ENCODE measurements at regions not wholly inside any gene's neighbourhood (a gene's known extent, or its start where the extent isn't known, plus 50 kb on each side); places are given as distances from the start of the nearest gene placed in this dataset.

DNA sequence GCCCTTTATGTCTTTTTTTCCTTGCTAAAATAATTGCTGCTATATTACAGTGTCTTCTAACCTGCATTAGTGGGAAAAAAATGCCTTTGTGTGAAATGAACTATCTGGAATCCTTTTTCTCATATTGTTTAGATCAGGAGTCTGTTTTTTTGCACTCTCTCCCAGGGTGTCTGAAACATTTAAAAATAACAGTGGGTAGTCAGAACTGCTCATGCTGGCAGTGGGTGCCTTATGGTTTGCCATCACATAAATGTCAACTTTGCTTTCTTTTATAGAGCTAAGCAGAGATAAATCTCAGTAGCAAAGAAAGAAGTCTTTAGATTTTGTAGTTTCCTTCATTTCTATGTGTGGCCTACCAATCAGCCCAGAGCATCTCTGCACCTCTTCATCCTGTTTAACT is 347.8 kb upstream of the RGMB start:
- Histone ChIP-seq H3K4me2 (ENCODE audit: unreplicated experiment) (peak overlapping the region; percentile 43), H3K27ac (peak overlapping the region; percentile 55; the same call in 1 of the 2 replicates), H3K4me1 (ENCODE audit: insufficient read depth) (peaks cover 36% of the 10 kb centered on the region), H3K9me3 (ENCODE audit: low read depth) (no peaks in the 10 kb centered on the region), H2AFZ (peak overlapping the region; percentile 76), H3F3A (ENCODE audit: insufficient read depth) (peaks cover 21% of the 10 kb centered on the region), H3K9ac (0 out of 2 replicates have a peak overlapping the region, but pooled peaks have one; percentile 25), H3K79me2 (ENCODE audit: insufficient read depth) (no peaks in the 10 kb centered on the region), H3K4me3 (no peak overlapping the region), H3K9me2 (ENCODE audit: insufficient read depth) (no peaks in the 10 kb centered on the region), H3K27me3 (replicated peaks; ENCODE audit: insufficient read depth) (no peaks in the 10 kb centered on the region), H3K36me3 (ENCODE audit: low read depth) (no peaks in the 10 kb centered on the region), H4K20me1 (ENCODE audit: insufficient read depth) (no peaks in the 10 kb centered on the region)
- TF ChIP-seq EZH2phosphoT487 (IDR thresholded peaks at IDR 0.05; ENCODE audit: insufficient read depth, low read depth) (no peak), EZH2 (IDR thresholded peaks at IDR 0.05; ENCODE audit: insufficient read depth, poor library complexity, severe bottlenecking) (no peak)
- DNase-seq: no peak
- in situ Hi-C loops (cut with MboI): no loop called here

DNA sequence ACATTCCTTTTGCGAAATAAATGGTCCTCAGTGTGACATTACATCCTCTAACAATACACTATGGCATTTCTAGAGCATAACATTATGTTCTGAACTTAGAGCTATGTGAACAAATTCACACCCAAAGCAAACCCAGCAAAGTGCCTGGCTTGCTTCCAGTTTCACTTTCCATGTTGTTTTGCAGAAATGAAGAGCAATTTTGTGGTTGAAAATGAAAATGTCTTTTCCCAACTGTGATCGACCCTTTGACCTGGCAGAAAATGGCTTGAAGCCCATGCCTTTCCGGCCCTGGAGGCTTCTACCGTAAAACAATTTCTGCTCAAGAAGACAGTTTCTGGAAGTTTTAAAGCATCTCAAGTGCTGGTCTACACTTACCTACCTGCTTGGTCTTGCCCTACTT is 344.7 kb upstream of the RGMB start:
- Histone ChIP-seq H3K4me3 (no peak overlapping the region), H3K79me2 (ENCODE audit: insufficient read depth) (no peaks in the 10 kb centered on the region), H3K9me3 (ENCODE audit: low read depth) (no peaks in the 10 kb centered on the region), H3K27ac (no peak overlapping the region), H3K36me3 (ENCODE audit: low read depth) (no peaks in the 10 kb centered on the region), H3K4me1 (ENCODE audit: insufficient read depth) (peaks cover 48% of the 10 kb centered on the region), H4K20me1 (ENCODE audit: insufficient read depth) (no peaks in the 10 kb centered on the region), H3F3A (ENCODE audit: insufficient read depth) (peaks cover 18% of the 10 kb centered on the region), H3K9ac (no peak overlapping the region), H3K9me2 (ENCODE audit: insufficient read depth) (no peaks in the 10 kb centered on the region), H3K27me3 (replicated peaks; ENCODE audit: insufficient read depth) (no peaks in the 10 kb centered on the region), H3K4me2 (ENCODE audit: unreplicated experiment) (no peak overlapping the region), H2AFZ (peak overlapping the region; percentile 61)
- 41 to 47% methylated on average over 4 of the region's 4 CpGs for WGBS, 2 experiments (ENCODE audit: low coverage in 1 of 2, low lambda C conversion rate in 2 of 2, missing lambda C conversion rate in 2 of 2)
- TF ChIP-seq EZH2phosphoT487 (IDR thresholded peaks at IDR 0.05; ENCODE audit: insufficient read depth, low read depth) (no peak), EZH2 (IDR thresholded peaks at IDR 0.05; ENCODE audit: insufficient read depth, poor library complexity, severe bottlenecking) (no peak)
- in situ Hi-C loops (cut with MboI): no loop called here
- DNase-seq: peak; percentile 39

DNA sequence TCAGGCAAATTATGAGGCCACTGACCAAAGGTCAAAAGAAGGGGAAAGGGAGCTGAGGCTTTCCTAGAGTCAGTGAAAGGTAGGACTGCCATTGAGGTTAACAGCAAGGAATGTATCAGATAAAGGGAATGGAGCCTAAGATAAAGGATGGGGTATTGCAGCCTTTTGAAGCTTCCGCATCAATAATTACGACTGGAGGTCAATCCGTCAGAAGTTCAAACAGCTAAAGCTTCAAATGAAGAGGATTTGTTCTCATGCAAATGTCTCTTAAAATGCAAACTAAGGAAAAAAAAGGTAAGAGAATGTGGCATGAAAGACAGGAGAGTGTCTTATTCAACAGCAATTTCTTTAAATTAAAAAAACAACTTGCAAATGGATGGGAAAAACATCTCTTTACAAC is 341.1 kb upstream of the RGMB start:
- Histone ChIP-seq H3K4me1 (ENCODE audit: insufficient read depth) (peaks cover 30% of the 10 kb centered on the region), H2AFZ (no peak overlapping the region), H3K4me3 (no peak overlapping the region), H3K4me2 (ENCODE audit: unreplicated experiment) (no peak overlapping the region), H3K36me3 (ENCODE audit: low read depth) (no peaks in the 10 kb centered on the region), H3K27me3 (replicated peaks; ENCODE audit: insufficient read depth) (no peaks in the 10 kb centered on the region), H4K20me1 (ENCODE audit: insufficient read depth) (no peaks in the 10 kb centered on the region), H3F3A (ENCODE audit: insufficient read depth) (no peaks in the 10 kb centered on the region), H3K79me2 (ENCODE audit: insufficient read depth) (no peaks in the 10 kb centered on the region), H3K9me3 (ENCODE audit: low read depth) (no peaks in the 10 kb centered on the region), H3K9me2 (ENCODE audit: insufficient read depth) (no peaks in the 10 kb centered on the region), H3K9ac (no peak overlapping the region), H3K27ac (no peak overlapping the region)
- no peak for DNase-seq
- TF ChIP-seq EZH2phosphoT487 (IDR thresholded peaks at IDR 0.05; ENCODE audit: insufficient read depth, low read depth): no peak
- TF ChIP-seq EZH2 (IDR thresholded peaks at IDR 0.05; ENCODE audit: insufficient read depth, poor library complexity, severe bottlenecking): no peak
- in situ Hi-C loops (cut with MboI): no loop called here
- 97% methylated on average over 3 of the region's 3 CpGs for WGBS, 2 experiments (ENCODE audit: low coverage in 1 of 2, low lambda C conversion rate in 2 of 2, missing lambda C conversion rate in 2 of 2)

DNA sequence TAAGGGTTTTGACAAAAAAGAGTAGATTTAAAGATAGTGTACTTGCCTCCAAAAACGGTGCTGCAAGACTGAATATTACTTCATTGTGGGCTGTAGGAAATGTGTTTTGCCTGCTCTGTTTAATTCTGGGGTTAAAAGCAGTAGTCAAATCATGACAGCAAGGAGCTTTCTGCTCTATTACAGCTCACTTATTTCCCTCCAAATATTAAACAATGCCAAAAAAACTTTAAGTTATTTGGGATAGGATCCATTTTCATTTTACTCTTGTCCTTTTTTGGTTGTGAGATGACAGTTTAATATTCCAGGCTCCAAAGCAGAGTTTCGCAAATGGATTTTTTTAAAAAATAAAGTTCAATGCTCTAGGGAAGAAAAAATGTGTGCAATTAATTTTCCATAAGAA is 340.4 kb upstream of the RGMB start:
- 49 to 56% methylated on average over 2 of the region's 2 CpGs for WGBS, 2 experiments (ENCODE audit: low coverage in 1 of 2, low lambda C conversion rate in 2 of 2, missing lambda C conversion rate in 2 of 2)
- Histone ChIP-seq H3K27ac (peak overlapping the region; percentile 8; the same call in 1 of the 2 replicates), H3K9me3 (ENCODE audit: low read depth) (no peaks in the 10 kb centered on the region), H3K9ac (no peak overlapping the region), H3K79me2 (ENCODE audit: insufficient read depth) (no peaks in the 10 kb centered on the region), H3K9me2 (ENCODE audit: insufficient read depth) (no peaks in the 10 kb centered on the region), H3F3A (ENCODE audit: insufficient read depth) (no peaks in the 10 kb centered on the region), H3K4me2 (ENCODE audit: unreplicated experiment) (peak overlapping the region; percentile 55), H3K27me3 (replicated peaks; ENCODE audit: insufficient read depth) (no peaks in the 10 kb centered on the region), H3K36me3 (ENCODE audit: low read depth) (no peaks in the 10 kb centered on the region), H3K4me3 (no peak overlapping the region), H3K4me1 (ENCODE audit: insufficient read depth) (peaks cover 30% of the 10 kb centered on the region), H2AFZ (0 out of 2 replicates have a peak overlapping the region, but pooled peaks have one; percentile 6), H4K20me1 (ENCODE audit: insufficient read depth) (no peaks in the 10 kb centered on the region)
- in situ Hi-C loops (cut with MboI): no loop called here
- peak; percentile 24 for DNase-seq
- no peak for TF ChIP-seq EZH2 (IDR thresholded peaks at IDR 0.05; ENCODE audit: insufficient read depth, poor library complexity, severe bottlenecking)
- no peak for TF ChIP-seq EZH2phosphoT487 (IDR thresholded peaks at IDR 0.05; ENCODE audit: insufficient read depth, low read depth)

DNA sequence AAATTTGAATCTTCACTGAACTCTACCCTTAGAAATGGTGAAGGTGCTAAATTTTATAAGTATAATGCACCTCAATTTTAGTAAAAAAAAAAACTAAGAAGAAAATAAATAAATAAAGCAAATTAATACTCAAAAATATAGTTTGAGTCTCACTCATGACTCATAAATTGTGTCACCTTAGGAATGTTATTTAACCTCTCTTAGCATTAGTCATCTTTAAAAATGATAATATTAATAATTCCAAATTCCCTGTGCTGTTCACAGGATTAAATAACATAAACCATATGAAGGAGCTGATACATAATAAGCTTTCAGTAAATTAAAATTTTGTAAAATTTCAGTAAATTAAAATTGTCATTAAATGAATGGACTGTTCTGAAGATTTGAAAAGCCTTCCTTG is 339.8 kb upstream of the RGMB start:
- in situ Hi-C loops (cut with MboI): no loop called here
- TF ChIP-seq EZH2phosphoT487 (IDR thresholded peaks at IDR 0.05; ENCODE audit: insufficient read depth, low read depth) (no peak), EZH2 (IDR thresholded peaks at IDR 0.05; ENCODE audit: insufficient read depth, poor library complexity, severe bottlenecking) (no peak)
- Histone ChIP-seq H3K9me2 (ENCODE audit: insufficient read depth) (no peaks in the 10 kb centered on the region), H2AFZ (0 out of 2 replicates have a peak overlapping the region, but pooled peaks have one; percentile 6), H3K4me3 (no peak overlapping the region), H3K79me2 (ENCODE audit: insufficient read depth) (no peaks in the 10 kb centered on the region), H4K20me1 (ENCODE audit: insufficient read depth) (no peaks in the 10 kb centered on the region), H3K27ac (peak overlapping the region; percentile 8; the same call in 1 of the 2 replicates), H3K9ac (no peak overlapping the region), H3K36me3 (ENCODE audit: low read depth) (no peaks in the 10 kb centered on the region), H3K9me3 (ENCODE audit: low read depth) (no peaks in the 10 kb centered on the region), H3K4me2 (ENCODE audit: unreplicated experiment) (peak overlapping the region; percentile 55), H3F3A (ENCODE audit: insufficient read depth) (no peaks in the 10 kb centered on the region), H3K27me3 (replicated peaks; ENCODE audit: insufficient read depth) (no peaks in the 10 kb centered on the region), H3K4me1 (ENCODE audit: insufficient read depth) (peaks cover 25% of the 10 kb centered on the region)
- peak; percentile 71 for DNase-seq

Measured in GM23248 (cell line).